ENCODE measurements at regions not wholly inside any gene's neighbourhood (a gene's known extent, or its start where the extent isn't known, plus 50 kb on each side); places are given as distances from the start of the nearest gene placed in this dataset.

- Histone ChIP-seq H3K9me3 (replicated peaks; ENCODE audit: control insufficient read depth, insufficient read depth, low read length) (no peaks in the 10 kb centered on the region), H3K9me1 (replicated peaks; ENCODE audit: control insufficient read depth, extremely low read depth, insufficient read depth, low read length) (no peaks in the 10 kb centered on the region), H3K4me1 (ENCODE audit: control insufficient read depth, extremely low read depth, insufficient read depth, low read length) (no peaks in the 10 kb centered on the region), H3K4me2 (ENCODE audit: insufficient read depth, low read length) (no peak overlapping the region), H3K79me2 (ENCODE audit: control insufficient read depth, insufficient read depth, low read length) (no peaks in the 10 kb centered on the region), H3K9ac (replicated peaks; ENCODE audit: extremely low read depth, insufficient read depth, low read length) (no peak overlapping the region), H3K27ac (ENCODE audit: insufficient read depth, low read depth, low read length) (no peak overlapping the region), H3K36me3 (ENCODE audit: control insufficient read depth in 2 of 2, extremely low read depth in 1 of 2, insufficient read depth in 2 of 2, low read length in 2 of 2) (no peaks in the 10 kb centered on the region), H3K4me3 (replicated peaks in 1 of 3; ENCODE audit: insufficient read depth in 1 of 3, low read depth in 1 of 3, low read length in 3 of 3) (no peak overlapping the region), H2AFZ (ENCODE audit: low read depth, low read length) (no peak overlapping the region), H4K20me1 (replicated peaks; ENCODE audit: control insufficient read depth, extremely low read depth, insufficient read depth, low read length) (no peaks in the 10 kb centered on the region), H3K27me3 (ENCODE audit: control insufficient read depth in 2 of 2, insufficient read depth in 2 of 2, low read length in 2 of 2) (peaks cover 3% of the 10 kb centered on the region in 2 experiments)
- FAIRE-seq: no peak
- no TSS peak for BruUV-seq (replicated peaks)
- ChIA-PET POLR2A (no interaction called here), CTCF (interaction anchor here (0.9 to 1.1 kb wide), 3 partner anchors 9 to 1284 kb away, joined by 3 read pairs; no protein-coding TSS in a partner anchor)
- intact Hi-C loops (cut with micrococcal nuclease) (no loop called here), dilution Hi-C loops (cut with MboI; ENCODE audit: extremely low pct_ligation_motif_present, low sequenced_read_pairs) (loop anchor here (25.0 kb wide), 1 partner anchor 1017 kb away; no protein-coding TSS in a partner anchor)
- no peak for TF ChIP-seq POLR2AphosphoS5 (IDR thresholded peaks at IDR 0.05; ENCODE audit: insufficient read depth, low read depth, low read length)
- DNase-seq (ENCODE audit: low read depth, low spot score): no peak
These were observed 180.5 kb upstream of the RASGRP1 start for GRCh38 chr15:38745126-38745525.

- POLR2A ChIA-PET: no interaction called here
- Histone ChIP-seq H3K27me3 (ENCODE audit: control insufficient read depth in 2 of 2, insufficient read depth in 2 of 2, low read length in 2 of 2) (peaks cover 2 to 3% of the 10 kb centered on the region in 2 experiments), H3K4me3 (replicated peaks in 1 of 3; ENCODE audit: insufficient read depth in 1 of 3, low read depth in 1 of 3, low read length in 3 of 3) (no peak overlapping the region), H3K79me2 (ENCODE audit: control insufficient read depth, insufficient read depth, low read length) (no peaks in the 10 kb centered on the region), H3K9ac (replicated peaks; ENCODE audit: extremely low read depth, insufficient read depth, low read length) (no peak overlapping the region), H3K9me1 (replicated peaks; ENCODE audit: control insufficient read depth, extremely low read depth, insufficient read depth, low read length) (no peaks in the 10 kb centered on the region), H2AFZ (ENCODE audit: low read depth, low read length) (no peak overlapping the region), H3K9me3 (replicated peaks; ENCODE audit: control insufficient read depth, insufficient read depth, low read length) (no peaks in the 10 kb centered on the region), H3K4me2 (ENCODE audit: insufficient read depth, low read length) (no peak overlapping the region), H4K20me1 (replicated peaks; ENCODE audit: control insufficient read depth, extremely low read depth, insufficient read depth, low read length) (no peaks in the 10 kb centered on the region), H3K4me1 (ENCODE audit: control insufficient read depth, extremely low read depth, insufficient read depth, low read length) (no peaks in the 10 kb centered on the region), H3K36me3 (ENCODE audit: control insufficient read depth in 2 of 2, extremely low read depth in 1 of 2, insufficient read depth in 2 of 2, low read length in 2 of 2) (no peaks in the 10 kb centered on the region), H3K27ac (ENCODE audit: insufficient read depth, low read depth, low read length) (no peak overlapping the region)
- CTCF ChIA-PET: interaction anchor here (0.9 to 1.4 kb wide), 3 partner anchors 10 to 1283 kb away, joined by 3 read pairs; no protein-coding TSS in a partner anchor
- no TSS peak for BruUV-seq (replicated peaks)
- intact Hi-C loops (cut with micrococcal nuclease) (no loop called here), dilution Hi-C loops (cut with MboI; ENCODE audit: extremely low pct_ligation_motif_present, low sequenced_read_pairs) (loop anchor here (25.0 kb wide), 1 partner anchor 1017 kb away; no protein-coding TSS in a partner anchor)
- DNase-seq (ENCODE audit: low read depth, low spot score) (no peak), FAIRE-seq (no peak)
- no peak for TF ChIP-seq POLR2A (IDR thresholded peaks at IDR 0.05; ENCODE audit: low read depth, low read length)
- no peak for TF ChIP-seq CTCF (IDR thresholded peaks at IDR 0.05; ENCODE audit: extremely low read depth in 1 of 2, insufficient read depth in 1 of 2, low read depth in 1 of 2, low read length in 2 of 2)
- TF ChIP-seq FOS (IDR thresholded peaks at IDR 0.05; ENCODE audit: borderline replicate concordance, insufficient read depth, low read length): no peak
- no peak for TF ChIP-seq GATA2 (IDR thresholded peaks at IDR 0.05; ENCODE audit: insufficient read depth, insufficient read length, low read depth, low read length)
- no peak for TF ChIP-seq EZH2 (IDR thresholded peaks at IDR 0.05; ENCODE audit: borderline replicate concordance, low read depth, low read length, severe bottlenecking)
- no peak for TF ChIP-seq POLR2AphosphoS5 (IDR thresholded peaks at IDR 0.05; ENCODE audit: insufficient read depth, low read depth, low read length)
- TF ChIP-seq MYC (IDR thresholded peaks at IDR 0.05; ENCODE audit: low read depth, low read length): no peak
- no peak for TF ChIP-seq JUN (IDR thresholded peaks at IDR 0.05; ENCODE audit: borderline replicate concordance, insufficient read depth, insufficient read length, low read depth)
- no peak for TF ChIP-seq MAX (IDR thresholded peaks at IDR 0.05; ENCODE audit: insufficient read depth, insufficient read length)
These were observed 181.0 kb upstream of the RASGRP1 start for GRCh38 chr15:38745626-38746025.

Measured in endothelial cell of umbilical vein (primary cell).